Fibroblast of pulmonary artery (primary cell): ENCODE measurements at regions not wholly inside any gene's neighbourhood (a gene's known extent, or its start where the extent isn't known, plus 50 kb on each side); places are given as distances from the start of the nearest gene placed in this dataset.

Experiments
- DNase-seq: peaks from one replicate; pipeline ENCODE4 v3.0.0-alpha.2; 2010; ENCODE audit warnings: low read depth
- H3K4me3 ChIP-seq: replicated peaks from 2 replicates; pipeline ENCODE4 v1.5.1; 2011; ENCODE audit warnings: low read depth, mild to moderate bottlenecking, control low read depth, low read length, moderate library complexity
- CTCF ChIP-seq: IDR thresholded peaks from 2 replicates; pipeline ENCODE4 v1.5.1; 2011; ENCODE audit warnings: mild to moderate bottlenecking, control low read depth, low read length, inconsistent platforms; ENCODE audit errors: missing control alignments

DNA sequence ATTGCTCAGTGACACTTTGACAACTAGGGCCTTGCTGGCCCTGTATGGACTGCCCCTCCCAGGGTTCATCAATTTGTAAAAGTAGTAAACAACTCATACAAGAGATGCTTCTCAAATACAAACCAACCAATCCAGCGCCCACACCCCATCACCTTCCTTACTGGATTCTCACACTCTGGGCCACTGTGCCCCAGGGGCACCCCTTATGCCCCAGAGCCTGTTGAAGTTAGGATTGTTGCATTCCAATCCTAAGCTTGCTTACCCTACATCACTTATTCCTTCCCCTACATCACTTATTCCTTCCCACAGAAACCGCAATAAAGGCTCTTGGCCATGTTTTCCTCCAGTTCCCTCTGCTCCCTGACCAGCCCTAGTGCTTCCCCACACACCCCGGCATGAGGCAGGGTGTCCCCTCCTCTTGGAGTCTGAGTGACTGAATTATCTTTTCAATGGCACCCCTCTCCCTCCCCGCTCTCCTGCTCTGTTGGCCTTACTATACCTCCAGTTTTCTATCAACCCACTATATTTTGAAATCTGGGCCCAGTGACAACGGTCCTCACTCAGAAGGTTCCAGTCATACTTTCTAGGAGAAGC lies 182.4 kb upstream of the S1PR3 start:
- no peak overlapping the region for H3K4me3 ChIP-seq
- TF ChIP-seq CTCF, result no peak
- DNase-seq, result no peak

DNA sequence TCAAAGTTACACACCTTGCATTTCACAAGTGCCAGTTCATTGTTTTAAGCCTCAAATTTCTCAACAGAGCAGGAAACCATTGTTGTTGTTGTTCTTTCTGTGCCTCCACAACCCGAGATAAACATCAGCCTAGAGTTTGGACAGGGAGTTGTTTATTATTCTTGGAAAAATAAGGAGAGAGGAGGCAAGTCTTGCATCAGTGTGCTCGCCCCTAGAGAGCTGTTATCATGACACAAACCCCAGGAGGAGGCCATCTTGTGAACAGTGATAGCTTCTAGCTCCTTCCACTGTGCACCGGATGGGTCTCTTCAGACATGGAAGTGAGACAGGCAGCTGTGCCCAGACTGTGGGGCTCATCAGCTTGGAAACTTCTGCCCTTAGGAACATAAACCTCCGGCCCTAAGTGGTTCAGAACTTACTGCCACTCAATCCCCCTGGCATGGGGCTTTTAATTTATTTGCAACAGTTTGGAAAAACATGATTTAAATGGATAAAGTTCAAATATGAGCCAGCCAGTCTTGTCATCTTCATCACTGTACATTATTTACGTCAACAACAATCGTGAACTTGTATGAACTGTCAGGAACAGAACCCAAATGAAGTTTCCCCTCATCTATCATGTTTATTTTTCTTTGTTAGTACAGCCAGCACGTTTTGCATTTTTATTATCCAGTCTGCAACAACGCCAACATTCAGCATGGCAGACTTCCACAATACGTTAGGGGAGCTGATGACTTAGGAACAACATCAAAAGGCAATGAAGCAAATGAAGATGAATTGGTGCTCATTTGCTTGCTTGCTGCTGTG lies 181.7 kb upstream of the S1PR3 start:
- H3K4me3 ChIP-seq, result no peak overlapping the region
- TF ChIP-seq CTCF, result no peak
- DNase-seq, result peak; percentile 81

DNA sequence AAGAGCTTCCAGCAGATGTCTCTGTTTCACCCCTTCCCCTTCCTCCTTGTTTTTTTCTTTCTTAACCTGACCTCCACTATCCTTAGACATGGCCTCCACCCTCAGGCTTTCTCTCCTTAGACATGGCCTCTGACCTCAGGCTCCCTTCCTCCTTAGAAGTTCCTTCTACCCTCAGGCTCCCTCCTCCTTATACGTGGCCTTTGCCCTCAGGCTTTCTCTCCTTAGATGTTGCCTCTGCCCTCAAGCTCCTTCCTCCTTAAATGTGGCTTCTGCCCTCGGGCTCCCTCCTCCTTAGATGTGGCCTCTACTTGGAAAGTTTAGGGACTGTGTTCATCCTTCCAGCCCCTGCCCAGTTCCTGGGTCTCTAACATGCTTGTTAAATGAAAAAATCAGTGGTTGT lies 180.4 kb upstream of the S1PR3 start:
- no peak for TF ChIP-seq CTCF
- DNase-seq, result no peak

DNA sequence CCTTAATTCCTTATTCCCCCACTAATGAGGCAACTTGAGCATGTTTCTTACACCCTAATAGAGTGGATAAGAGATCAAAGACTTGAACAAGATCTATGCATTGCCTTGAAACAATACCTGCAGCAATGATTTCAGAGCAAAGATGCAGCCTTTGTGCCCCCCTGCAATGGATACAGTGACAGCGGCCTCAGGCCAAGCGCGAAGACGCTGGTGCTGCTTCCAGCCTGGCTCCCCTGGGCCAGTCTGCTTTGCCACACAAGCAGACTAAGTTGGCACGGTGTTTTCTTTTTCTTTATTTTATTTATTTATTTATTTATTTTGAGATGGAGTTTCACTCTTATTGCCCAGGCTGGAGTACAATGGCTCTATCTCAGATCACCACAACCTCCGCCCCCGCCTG lies 179.8 kb upstream of the S1PR3 start:
- DNase-seq, result no peak
- no peak for TF ChIP-seq CTCF
- H3K4me3 ChIP-seq, result no peak overlapping the region

More for the DNA sequence above, 180.4 kb upstream of the S1PR3 start:
- no peak overlapping the region for H3K4me3 ChIP-seq

DNA sequence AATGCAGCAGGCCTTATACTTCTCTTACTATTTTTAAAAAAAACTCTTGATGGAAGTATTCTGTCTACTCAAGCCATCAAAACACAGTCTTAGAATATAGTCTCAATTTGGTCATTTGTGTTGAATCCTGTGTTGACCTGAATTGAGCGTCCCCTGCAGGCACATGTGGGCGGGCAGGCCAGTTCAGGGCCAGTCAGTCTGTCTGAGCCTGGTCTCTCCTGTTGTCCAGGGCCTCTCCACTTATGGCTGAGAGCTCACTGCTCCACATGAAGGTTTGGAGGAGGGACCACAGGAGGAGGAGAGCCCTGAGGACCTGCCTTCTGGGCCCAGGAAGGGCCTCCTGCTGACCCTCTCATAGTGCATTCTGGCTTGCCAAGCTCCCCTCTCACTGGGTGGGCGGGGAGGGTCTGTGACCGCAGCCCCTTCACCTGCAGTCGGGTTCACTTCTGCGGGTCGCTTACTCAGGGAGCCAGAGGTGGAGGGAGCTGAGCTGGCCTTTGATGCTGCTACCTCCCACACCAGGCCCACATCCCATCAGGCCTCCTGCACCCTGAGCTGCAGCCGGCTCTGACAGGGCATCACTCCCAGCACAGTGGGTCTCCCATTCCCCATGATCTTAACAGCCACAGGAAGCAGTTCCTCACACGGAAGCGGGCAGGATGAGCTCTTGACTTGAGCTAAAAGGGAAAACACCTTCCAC lies 178.2 kb upstream of the S1PR3 start:
- TF ChIP-seq CTCF, result no peak
- DNase-seq, result no peak
- H3K4me3 ChIP-seq, result no peak overlapping the region

DNA sequence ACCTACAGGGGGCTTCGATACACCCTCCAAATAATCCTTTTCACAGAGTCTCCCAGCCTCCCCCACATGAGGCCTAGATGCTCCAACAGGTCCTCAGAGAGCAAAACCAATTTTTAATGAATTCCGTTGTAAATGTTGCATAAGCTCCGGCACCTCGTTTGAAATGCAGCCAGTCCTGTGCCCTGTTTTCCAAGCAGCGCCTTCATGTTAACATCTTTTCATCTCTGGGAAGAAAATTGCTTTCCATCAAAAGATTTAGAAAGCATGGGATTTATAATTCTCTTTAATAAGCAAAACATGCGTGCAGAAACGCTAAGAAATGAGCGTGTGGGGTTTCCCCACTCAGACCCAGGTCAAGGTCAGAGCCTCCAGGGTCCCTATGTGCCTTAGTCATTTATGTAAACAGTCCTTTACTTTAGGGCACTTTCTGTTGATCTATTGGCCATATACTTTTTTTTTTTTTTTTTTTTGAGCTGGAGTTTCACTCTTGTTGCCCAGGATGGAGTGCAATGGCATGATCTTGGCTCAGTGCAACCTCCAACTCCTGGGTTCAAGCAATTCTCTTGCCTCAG lies 177.5 kb upstream of the S1PR3 start:
- no peak overlapping the region for H3K4me3 ChIP-seq
- no peak for TF ChIP-seq CTCF
- DNase-seq, result no peak
